ENCODE measurements at regions not wholly inside any gene's neighbourhood (a gene's known extent, or its start where the extent isn't known, plus 50 kb on each side); places are given as distances from the start of the nearest gene placed in this dataset.

- Histone ChIP-seq H3K9me3 (no peaks in the 10 kb centered on the region), H3K4me1 (no peaks in the 10 kb centered on the region), H3K4me3 (no peak overlapping the region), H3K4me2 (no peak overlapping the region), H3K27ac (no peak overlapping the region)
- ATAC-seq (no peak), FAIRE-seq (no peak), DNase-seq (ENCODE audit: low read depth in 1 of 2, low spot score in 1 of 2) (no peak)
- no peak for TF ChIP-seq HMGXB4 (CRISPR knock-in tag; IDR thresholded peaks at IDR 0.05; ENCODE audit: borderline replicate concordance)
- TF ChIP-seq USF2 (IDR thresholded peaks at IDR 0.05): no peak
- no peak for TF ChIP-seq NPAS2 (CRISPR knock-in tag; IDR thresholded peaks at IDR 0.05; ENCODE audit: borderline replicate concordance)
- no peak for TF ChIP-seq ELK1 (IDR thresholded peaks at IDR 0.05; ENCODE audit: low read depth, low read length)
- 65% methylated on average over 2 of the region's 2 CpGs for WGBS (ENCODE audit: missing lambda C conversion rate)
- ChIA-PET POLR2A (no interaction called here), CTCF (no interaction called here)
Measured at GRCh38 chr4:22573198-22573597, 57.3 kb upstream of the ADGRA3 start.

GRCh38 chr4:22573641-22574040, 57.8 kb upstream of the ADGRA3 start:
- ChIA-PET POLR2A (no interaction called here), CTCF (no interaction called here)
- no peak for TF ChIP-seq JUN (IDR thresholded peaks at IDR 0.05)
- no peak for TF ChIP-seq RARB (CRISPR knock-in tag; IDR thresholded peaks at IDR 0.05)
- TF ChIP-seq HEYL (CRISPR knock-in tag; IDR thresholded peaks at IDR 0.05): no peak
- TF ChIP-seq CBX8 (IDR thresholded peaks at IDR 0.05): no peak
- no peak for TF ChIP-seq RCOR1 (IDR thresholded peaks at IDR 0.05; ENCODE audit: low read depth, low read length)
- TF ChIP-seq PBX3 (IDR thresholded peaks at IDR 0.05): no peak
- no peak for TF ChIP-seq POLR2A (IDR thresholded peaks at IDR 0.05; ENCODE audit: low read length)
- no peak for TF ChIP-seq PHF8 (IDR thresholded peaks at IDR 0.05; ENCODE audit: borderline replicate concordance, low read depth)
- TF ChIP-seq CBX2 (IDR thresholded peaks at IDR 0.05; ENCODE audit: borderline replicate concordance, low read depth): no peak
- TF ChIP-seq E2F6 (IDR thresholded peaks at IDR 0.05; ENCODE audit: borderline replicate concordance, low read depth): no peak
- no peak for TF ChIP-seq ZC3H11A (IDR thresholded peaks at IDR 0.05)
- TF ChIP-seq EP300 (IDR thresholded peaks at IDR 0.05): no peak
- no peak for TF ChIP-seq BHLHE40 (IDR thresholded peaks at IDR 0.05; ENCODE audit: low read depth, low read length)
- TF ChIP-seq MAFK (IDR thresholded peaks at IDR 0.05; ENCODE audit: partially characterized antibody): no peak
- no peak for TF ChIP-seq NR3C1 (IDR thresholded peaks at IDR 0.05)
- no peaks in the 10 kb centered on the region for H3K4me1 ChIP-seq
- ATAC-seq (no peak), FAIRE-seq (no peak), DNase-seq (ENCODE audit: low read depth in 1 of 2, low spot score in 1 of 2) (no peak)
- 0% methylated on average over 1 of the region's 1 CpG for WGBS (ENCODE audit: missing lambda C conversion rate)
- H3K4me2 ChIP-seq: no peak overlapping the region
- no peak overlapping the region for H3K4me3 ChIP-seq
- H3K9me3 ChIP-seq: no peaks in the 10 kb centered on the region
- H3K27ac ChIP-seq: no peak overlapping the region

GRCh38 chr4:22574424-22574823, 58.6 kb upstream of the ADGRA3 start:
- WGBS (ENCODE audit: missing lambda C conversion rate): 15% methylated on average over 3 of the region's 3 CpGs
- FAIRE-seq (no peak), DNase-seq (ENCODE audit: low read depth in 1 of 2, low spot score in 1 of 2) (no peak), ATAC-seq (no peak)
- Histone ChIP-seq H3K9me3 (no peaks in the 10 kb centered on the region), H3K4me3 (no peak overlapping the region), H3K4me2 (no peak overlapping the region), H3K4me1 (no peaks in the 10 kb centered on the region), H3K27ac (no peak overlapping the region)
- no peak for TF ChIP-seq EP300 (IDR thresholded peaks at IDR 0.05)
- no peak for TF ChIP-seq RFX5 (IDR thresholded peaks at IDR 0.05)
- no peak for TF ChIP-seq TFCP2L1 (CRISPR knock-in tag; IDR thresholded peaks at IDR 0.05)
- TF ChIP-seq MAX (IDR thresholded peaks at IDR 0.05): no peak
- no peak for TF ChIP-seq REST (IDR thresholded peaks at IDR 0.05)
- TF ChIP-seq RCOR1 (IDR thresholded peaks at IDR 0.05; ENCODE audit: low read depth, low read length): no peak
- no peak for TF ChIP-seq CBX2 (IDR thresholded peaks at IDR 0.05; ENCODE audit: borderline replicate concordance, low read depth)
- ChIA-PET CTCF (no interaction called here), POLR2A (no interaction called here)
